ENCODE measurements at regions not wholly inside any gene's neighbourhood (a gene's known extent, or its start where the extent isn't known, plus 50 kb on each side); places are given as distances from the start of the nearest gene placed in this dataset.

GRCh38 chrX:9137152-9137551, 103.2 kb upstream of the FAM9B start:
- Histone ChIP-seq H3K27ac (ENCODE audit: low read length) (no peak overlapping the region), H3K4me2 (ENCODE audit: low read length) (no peak overlapping the region), H4K20me1 (ENCODE audit: insufficient read depth) (no peaks in the 10 kb centered on the region), H3K36me3 (ENCODE audit: insufficient read depth, low read length) (no peaks in the 10 kb centered on the region), H3K4me3 (ENCODE audit: low read length) (no peak overlapping the region), H3K9me2 (ENCODE audit: insufficient read depth, low read length) (no peaks in the 10 kb centered on the region), H3K79me2 (replicated peaks; ENCODE audit: insufficient read depth, low read length) (no peaks in the 10 kb centered on the region), H3K9ac (ENCODE audit: low read length) (no peak overlapping the region), H2AFZ (ENCODE audit: low read depth, low read length) (no peak overlapping the region), H3K27me3 (ENCODE audit: insufficient read depth, low read depth, low read length) (no peaks in the 10 kb centered on the region), H3K9me3 (ENCODE audit: low read length) (no peaks in the 10 kb centered on the region), H3F3A (ENCODE audit: insufficient read depth, low read length, poor library complexity, severe bottlenecking) (no peaks in the 10 kb centered on the region)
- TF ChIP-seq MXI1 (conservative IDR thresholded peaks at IDR 0.05; ENCODE audit: poor library complexity, severe bottlenecking) (no peak), EP300 (conservative IDR thresholded peaks at IDR 0.05; ENCODE audit: poor library complexity, severe bottlenecking) (no peak), REST (IDR thresholded peaks at IDR 0.05; ENCODE audit: borderline replicate concordance) (no peak), SMC3 (conservative IDR thresholded peaks at IDR 0.05; ENCODE audit: poor library complexity) (no peak), EZH2 (IDR thresholded peaks at IDR 0.05; ENCODE audit: borderline replicate concordance, insufficient read depth, low read length, poor library complexity, severe bottlenecking) (no peak), RAD21 (conservative IDR thresholded peaks at IDR 0.05) (no peak), CTCF (IDR thresholded peaks at IDR 0.05; ENCODE audit: poor library complexity, severe bottlenecking) (no peak), POLR2AphosphoS5 (IDR thresholded peaks at IDR 0.05) (no peak), TAF1 (IDR thresholded peaks at IDR 0.05; ENCODE audit: low read depth) (no peak)

GRCh38 chrX:9141496-9141895, 107.6 kb upstream of the FAM9B start:
- Histone ChIP-seq H3K36me3 (ENCODE audit: insufficient read depth, low read length) (no peaks in the 10 kb centered on the region), H3K27ac (ENCODE audit: low read length) (no peak overlapping the region), H3K9ac (ENCODE audit: low read length) (no peak overlapping the region), H3F3A (ENCODE audit: insufficient read depth, low read length, poor library complexity, severe bottlenecking) (no peaks in the 10 kb centered on the region), H4K20me1 (ENCODE audit: insufficient read depth) (no peaks in the 10 kb centered on the region), H3K9me3 (ENCODE audit: low read length) (no peaks in the 10 kb centered on the region), H3K9me2 (ENCODE audit: insufficient read depth, low read length) (no peaks in the 10 kb centered on the region), H3K4me3 (ENCODE audit: low read length) (no peak overlapping the region), H3K4me2 (ENCODE audit: low read length) (no peak overlapping the region), H3K79me2 (replicated peaks; ENCODE audit: insufficient read depth, low read length) (no peaks in the 10 kb centered on the region), H2AFZ (ENCODE audit: low read depth, low read length) (no peak overlapping the region), H3K27me3 (ENCODE audit: insufficient read depth, low read depth, low read length) (no peaks in the 10 kb centered on the region)
- no peak for TF ChIP-seq POLR2AphosphoS5 (IDR thresholded peaks at IDR 0.05)
- no peak for TF ChIP-seq CTCF (IDR thresholded peaks at IDR 0.05; ENCODE audit: poor library complexity, severe bottlenecking)
- no peak for TF ChIP-seq SMC3 (conservative IDR thresholded peaks at IDR 0.05; ENCODE audit: poor library complexity)
- TF ChIP-seq REST (IDR thresholded peaks at IDR 0.05; ENCODE audit: borderline replicate concordance), result no peak
- TF ChIP-seq RAD21 (conservative IDR thresholded peaks at IDR 0.05), result no peak
- no peak for TF ChIP-seq EZH2 (IDR thresholded peaks at IDR 0.05; ENCODE audit: borderline replicate concordance, insufficient read depth, low read length, poor library complexity, severe bottlenecking)
- no peak for TF ChIP-seq MXI1 (conservative IDR thresholded peaks at IDR 0.05; ENCODE audit: poor library complexity, severe bottlenecking)
- no peak for TF ChIP-seq TAF1 (IDR thresholded peaks at IDR 0.05; ENCODE audit: low read depth)
- no peak for TF ChIP-seq EP300 (conservative IDR thresholded peaks at IDR 0.05; ENCODE audit: poor library complexity, severe bottlenecking)
